Activated CD8-positive, alpha-beta T cell treated with anti-CD3 and anti-CD28 coated beads for 36 hours (primary cell): ENCODE measurements at regions not wholly inside any gene's neighbourhood (a gene's known extent, or its start where the extent isn't known, plus 50 kb on each side); places are given as distances from the start of the nearest gene placed in this dataset.

ENCODE experiments used
- ATAC-seq: fragments of 200-7000 bp; cut with Tn5 transposase; one replicate; pipeline ENCODE4 v1.10.0; 2021; ENCODE audit warnings: mild to moderate bottlenecking, moderate library complexity
- CTCF ChIA-PET: fragments of 350-600 bp; sonication (Branson Sonifier 250); formaldehyde crosslinking; loops from one replicate; lab custom pipeline; 2021; ENCODE audit warnings: antibody characterized with exemption; lab: Charles Lee
- POLR2A ChIA-PET: fragments of 350-600 bp; sonication (Branson Sonifier 250); formaldehyde crosslinking; loops from one replicate; lab custom pipeline; 2021; ENCODE audit warnings: antibody characterized with exemption; lab: Charles Lee
- DNase-seq: peaks from one replicate; pipeline ENCODE4 v3.0.0-alpha.2; 2020
- H3K27ac Mint-ChIP-seq: one replicate; pipeline ENCODE4 v1.8.0; 2021; ENCODE audit warnings: mild to moderate bottlenecking, mixed read lengths
- H3K27me3 Mint-ChIP-seq: one replicate; pipeline ENCODE4 v1.8.0; 2021; ENCODE audit warnings: mixed read lengths
- H3K36me3 Mint-ChIP-seq: one replicate; pipeline ENCODE4 v1.8.0; 2021; ENCODE audit warnings: low read depth, mixed read lengths
- H3K4me1 Mint-ChIP-seq: one replicate; pipeline ENCODE4 v1.8.0; 2021; ENCODE audit warnings: low read depth, mixed read lengths
- H3K4me3 Mint-ChIP-seq: one replicate; pipeline ENCODE4 v1.8.0; 2021; ENCODE audit warnings: mild to moderate bottlenecking, moderate library complexity, mixed read lengths
- H3K9me3 Mint-ChIP-seq: one replicate; pipeline ENCODE4 v1.8.0; 2021; ENCODE audit warnings: mixed read lengths
- CTCF ChIP-seq: fragments of 200-600 bp; IDR thresholded peaks from one replicate; pipeline ENCODE4 v1.8.0; 2022; ENCODE audit warnings: antibody characterized with exemption, mild to moderate bottlenecking
- intact Hi-C: fragments of 100-400 bp; cut with micrococcal nuclease; formaldehyde crosslinking; loops from one replicate; pipeline ENCODE4 v1.10.0; 2022

GRCh38 chr12:124683152-124684124, 116.0 kb upstream of the NCOR2 start:
- no peak overlapping the region for H3K27ac Mint-ChIP-seq
- POLR2A ChIA-PET: no interaction called here
- CTCF ChIA-PET: no interaction called here
- DNase-seq: no peak
- no peak for TF ChIP-seq CTCF
- H3K27me3 Mint-ChIP-seq: no peaks in the 10 kb centered on the region
- H3K4me1 Mint-ChIP-seq: peaks cover 33% of the 10 kb centered on the region
- ATAC-seq: no peak
- H3K36me3 Mint-ChIP-seq: no peaks in the 10 kb centered on the region
- intact Hi-C loops: no loop called here
- no peak overlapping the region for H3K4me3 Mint-ChIP-seq
- H3K9me3 Mint-ChIP-seq: no peaks in the 10 kb centered on the region

- Mint-ChIP-seq H3K27me3 (no peaks in the 10 kb centered on the region), H3K27ac (no peak overlapping the region), H3K36me3 (no peaks in the 10 kb centered on the region), H3K4me3 (no peak overlapping the region), H3K4me1 (peaks cover 25% of the 10 kb centered on the region), H3K9me3 (no peaks in the 10 kb centered on the region)
- no peak for ATAC-seq
- TF ChIP-seq CTCF: no peak
- no peak for DNase-seq
- intact Hi-C loops: no loop called here
- ChIA-PET POLR2A (no interaction called here), CTCF (no interaction called here)
Observed at GRCh38 chr12:124682425-124683151, 115.2 kb upstream of the NCOR2 start.

GRCh38 chr12:124681779-124682391, 114.5 kb upstream of the NCOR2 start:
- no peak overlapping the region for H3K4me3 Mint-ChIP-seq
- CTCF ChIA-PET: no interaction called here

GRCh38 chr12:124680863-124681778, 113.7 kb upstream of the NCOR2 start:
- H3K27me3 Mint-ChIP-seq: no peaks in the 10 kb centered on the region
- ATAC-seq (peak; percentile 59), DNase-seq (peak; percentile 8)
- CTCF ChIA-PET: no interaction called here
- H3K9me3 Mint-ChIP-seq: no peaks in the 10 kb centered on the region
- intact Hi-C loops: no loop called here
- no peak for TF ChIP-seq CTCF
- H3K27ac Mint-ChIP-seq: no peak overlapping the region
- no peak overlapping the region for H3K4me3 Mint-ChIP-seq
- POLR2A ChIA-PET: no interaction called here
- H3K36me3 Mint-ChIP-seq: no peaks in the 10 kb centered on the region
- peaks cover 18% of the 10 kb centered on the region for H3K4me1 Mint-ChIP-seq

More at GRCh38 chr12:124681779-124682391, 114.5 kb upstream of the NCOR2 start:
- POLR2A ChIA-PET: no interaction called here
- Mint-ChIP-seq H3K27me3 (no peaks in the 10 kb centered on the region), H3K4me1 (peaks cover 18% of the 10 kb centered on the region), H3K9me3 (no peaks in the 10 kb centered on the region), H3K36me3 (no peaks in the 10 kb centered on the region), H3K27ac (no peak overlapping the region)
- DNase-seq: no peak
- intact Hi-C loops: no loop called here
- no peak for TF ChIP-seq CTCF
- ATAC-seq: no peak
